ENCODE measurements at regions not wholly inside any gene's neighbourhood (a gene's known extent, or its start where the extent isn't known, plus 50 kb on each side); places are given as distances from the start of the nearest gene placed in this dataset.

DNA sequence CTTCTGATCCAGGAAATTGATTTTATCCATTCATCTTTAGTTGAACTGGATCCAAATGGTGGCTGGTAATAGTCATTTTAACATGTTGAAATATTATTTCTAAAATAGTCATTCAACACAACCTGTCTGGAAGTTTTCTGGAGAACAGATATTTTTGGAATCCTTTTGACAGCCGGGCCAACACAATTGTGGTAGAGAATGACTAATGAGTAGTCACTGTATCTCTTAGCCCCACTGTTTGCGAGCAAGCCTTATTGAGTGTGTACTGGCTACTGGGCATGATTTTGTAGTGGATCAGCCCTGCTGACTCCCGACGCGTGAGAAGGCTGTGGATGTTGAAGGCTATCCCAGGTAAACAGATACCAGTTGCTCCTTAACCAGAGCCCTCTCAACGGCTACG lies 383.4 kb downstream of the ZNF536 start:
- intact Hi-C loops (cut with micrococcal nuclease), result no loop called here
- Histone ChIP-seq H3K27me3 (ENCODE audit: low read depth) (no peaks in the 10 kb centered on the region), H3K4me1 (peaks cover 14% of the 10 kb centered on the region), H3K27ac (replicated peaks) (no peak overlapping the region), H3K9me3 (replicated peaks) (peaks cover 5% of the 10 kb centered on the region), H3K4me3 (no peak overlapping the region), H3K36me3 (no peaks in the 10 kb centered on the region)
- no peak for DNase-seq
- TF ChIP-seq, protein P1, sequence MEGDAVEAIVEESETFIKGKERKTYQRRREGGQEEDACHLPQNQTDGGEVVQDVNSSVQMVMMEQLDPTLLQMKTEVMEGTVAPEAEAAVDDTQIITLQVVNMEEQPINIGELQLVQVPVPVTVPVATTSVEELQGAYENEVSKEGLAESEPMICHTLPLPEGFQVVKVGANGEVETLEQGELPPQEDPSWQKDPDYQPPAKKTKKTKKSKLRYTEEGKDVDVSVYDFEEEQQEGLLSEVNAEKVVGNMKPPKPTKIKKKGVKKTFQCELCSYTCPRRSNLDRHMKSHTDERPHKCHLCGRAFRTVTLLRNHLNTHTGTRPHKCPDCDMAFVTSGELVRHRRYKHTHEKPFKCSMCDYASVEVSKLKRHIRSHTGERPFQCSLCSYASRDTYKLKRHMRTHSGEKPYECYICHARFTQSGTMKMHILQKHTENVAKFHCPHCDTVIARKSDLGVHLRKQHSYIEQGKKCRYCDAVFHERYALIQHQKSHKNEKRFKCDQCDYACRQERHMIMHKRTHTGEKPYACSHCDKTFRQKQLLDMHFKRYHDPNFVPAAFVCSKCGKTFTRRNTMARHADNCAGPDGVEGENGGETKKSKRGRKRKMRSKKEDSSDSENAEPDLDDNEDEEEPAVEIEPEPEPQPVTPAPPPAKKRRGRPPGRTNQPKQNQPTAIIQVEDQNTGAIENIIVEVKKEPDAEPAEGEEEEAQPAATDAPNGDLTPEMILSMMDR (IDR thresholded peaks at IDR 0.05; ENCODE audit: borderline replicate concordance), result no peak

DNA sequence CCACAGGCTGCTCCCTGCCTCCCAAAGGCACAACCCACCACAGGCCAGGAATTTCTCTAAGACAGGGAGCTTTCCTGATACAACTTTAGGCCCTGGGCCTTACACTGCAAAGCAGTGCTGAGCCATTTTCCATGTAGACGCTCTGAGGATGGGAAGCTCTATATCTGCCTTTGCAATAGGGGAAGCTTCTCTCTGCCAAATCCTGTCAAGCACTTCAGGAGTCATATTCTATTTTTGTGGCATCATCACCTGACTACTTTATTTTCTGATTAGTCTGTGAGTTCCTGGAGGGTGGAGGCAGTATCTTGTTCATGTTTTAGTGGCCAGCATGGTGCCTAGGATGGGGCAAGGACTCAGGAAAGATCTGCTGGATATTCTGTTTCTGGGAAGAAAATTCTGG lies 382.0 kb downstream of the ZNF536 start:
- no peak for DNase-seq
- intact Hi-C loops (cut with micrococcal nuclease), result no loop called here
- Histone ChIP-seq H3K9me3 (replicated peaks) (peaks cover 19% of the 10 kb centered on the region), H3K4me1 (peaks cover 14% of the 10 kb centered on the region), H3K36me3 (no peaks in the 10 kb centered on the region), H3K27me3 (ENCODE audit: low read depth) (no peaks in the 10 kb centered on the region), H3K4me3 (no peak overlapping the region), H3K27ac (replicated peaks) (no peak overlapping the region)
- TF ChIP-seq, protein P1 (IDR thresholded peaks at IDR 0.05; ENCODE audit: borderline replicate concordance), result no peak

DNA sequence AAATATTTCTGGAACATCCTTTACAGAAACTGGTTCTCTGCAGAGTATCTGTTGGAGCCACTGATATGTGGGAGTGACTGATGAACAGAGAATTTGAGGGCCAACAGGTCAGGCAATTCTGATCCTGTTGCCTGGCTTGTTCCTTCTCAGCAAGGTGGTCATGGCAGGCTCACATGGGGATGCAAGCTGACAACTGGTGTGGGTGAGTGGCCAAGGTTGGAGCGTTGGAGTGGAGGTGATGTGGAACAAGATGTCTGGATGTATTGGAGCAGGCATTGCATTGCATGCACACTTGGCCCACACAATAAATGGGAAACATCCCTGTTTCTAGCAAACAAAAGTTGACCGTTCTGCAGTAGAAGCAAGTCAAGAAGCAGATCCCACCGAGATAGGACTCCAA lies 380.7 kb downstream of the ZNF536 start:
- intact Hi-C loops (cut with micrococcal nuclease), result no loop called here
- H3K4me1 ChIP-seq, result peaks cover 14% of the 10 kb centered on the region
- H3K36me3 ChIP-seq, result no peaks in the 10 kb centered on the region
- H3K4me3 ChIP-seq, result no peak overlapping the region
- peaks cover 19% of the 10 kb centered on the region for H3K9me3 ChIP-seq (replicated peaks)
- no peak for DNase-seq
- H3K27me3 ChIP-seq (ENCODE audit: low read depth), result no peaks in the 10 kb centered on the region
- TF ChIP-seq, protein P1 (IDR thresholded peaks at IDR 0.05; ENCODE audit: borderline replicate concordance), result no peak
- H3K27ac ChIP-seq (replicated peaks), result no peak overlapping the region

DNA sequence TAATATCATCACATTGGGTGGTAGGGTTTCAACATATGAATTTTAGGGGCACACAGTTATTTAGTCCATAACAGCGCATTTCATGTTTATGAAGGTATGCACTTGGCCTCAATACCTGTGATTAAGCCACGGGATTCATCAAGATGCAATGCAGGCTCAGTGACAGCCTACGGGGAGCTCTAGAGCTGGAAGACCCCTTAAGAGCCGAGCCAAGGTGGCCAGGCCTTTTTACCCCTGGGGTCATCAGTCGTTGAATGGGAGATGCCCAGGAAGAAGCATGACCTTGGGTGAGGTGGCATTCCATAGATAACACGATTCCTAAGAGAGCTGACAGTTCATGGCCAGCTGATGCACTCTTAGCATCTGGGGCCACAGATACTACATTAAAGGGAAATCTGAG lies 380.0 kb downstream of the ZNF536 start:
- Histone ChIP-seq H3K9me3 (replicated peaks) (peaks cover 19% of the 10 kb centered on the region), H3K27me3 (ENCODE audit: low read depth) (no peaks in the 10 kb centered on the region), H3K27ac (replicated peaks) (no peak overlapping the region), H3K36me3 (no peaks in the 10 kb centered on the region), H3K4me3 (no peak overlapping the region), H3K4me1 (peaks cover 14% of the 10 kb centered on the region)
- no peak for DNase-seq
- TF ChIP-seq, protein P1 (IDR thresholded peaks at IDR 0.05; ENCODE audit: borderline replicate concordance), result no peak
- intact Hi-C loops (cut with micrococcal nuclease), result no loop called here

DNA sequence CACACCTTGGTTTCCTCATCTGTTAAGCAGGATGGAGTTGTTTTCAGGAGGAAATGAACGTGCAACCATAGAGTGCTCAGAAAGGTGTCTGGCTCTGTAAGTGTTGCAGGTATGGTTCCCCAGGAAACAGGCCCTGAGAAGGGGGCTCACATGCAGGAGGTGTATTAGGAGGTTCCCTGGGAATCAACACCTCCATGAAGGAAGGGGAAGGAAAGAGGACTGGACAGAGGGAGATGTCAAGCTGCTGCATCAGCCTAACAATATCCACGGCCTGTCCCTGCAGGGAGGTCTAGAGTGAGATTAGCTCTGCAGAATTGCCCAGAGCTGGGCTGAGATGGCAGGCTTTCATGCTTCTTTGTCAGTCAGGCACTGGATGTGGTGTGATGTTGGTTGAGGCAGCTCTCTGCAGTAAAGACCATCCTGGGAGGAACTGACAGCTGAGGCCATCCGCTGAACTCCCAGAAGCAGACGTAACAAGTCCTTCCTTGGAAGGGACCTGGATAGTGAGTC lies 373.3 kb downstream of the ZNF536 start:
- TF ChIP-seq, protein P1 (IDR thresholded peaks at IDR 0.05; ENCODE audit: borderline replicate concordance), result no peak
- Histone ChIP-seq H3K4me1 (no peaks in the 10 kb centered on the region), H3K36me3 (no peaks in the 10 kb centered on the region), H3K4me3 (no peak overlapping the region), H3K27me3 (ENCODE audit: low read depth) (peaks cover 54% of the 10 kb centered on the region), H3K9me3 (replicated peaks) (peaks cover 13% of the 10 kb centered on the region), H3K27ac (replicated peaks) (no peak overlapping the region)
- intact Hi-C loops (cut with micrococcal nuclease), result no loop called here
- no peak for DNase-seq

All from left ventricle myocardium inferior (tissue), 1 donor.